Progenitor cell of endocrine pancreas (in vitro differentiated cells): ENCODE measurements at regions not wholly inside any gene's neighbourhood (a gene's known extent, or its start where the extent isn't known, plus 50 kb on each side); places are given as distances from the start of the nearest gene placed in this dataset.
A peak's percentile ranks its signal among the peaks of the same experiment; 100 is the strongest.

Experiments
- DNase-seq: peaks from one replicate; pipeline ENCODE4 v3.0.0; 2021; ENCODE audit warnings: low spot score; ENCODE audit not compliant: unreplicated experiment
- H3K27ac Mint-ChIP-seq: 2 replicates; pipeline ENCODE4 v1.8.0; 2021; ENCODE audit warnings: mild to moderate bottlenecking, moderate library complexity, mixed read lengths
- H3K27me3 Mint-ChIP-seq: 2 replicates; pipeline ENCODE4 v1.8.0; 2021; ENCODE audit warnings: mixed read lengths
- H3K36me3 Mint-ChIP-seq: 2 replicates; pipeline ENCODE4 v1.8.0; 2022; ENCODE audit warnings: mixed read lengths; ENCODE audit not compliant: insufficient read depth
- H3K4me1 Mint-ChIP-seq: 2 replicates; pipeline ENCODE4 v1.8.0; 2021; ENCODE audit warnings: low read depth, mixed read lengths
- H3K4me3 Mint-ChIP-seq: 2 replicates; pipeline ENCODE4 v1.8.0; 2021; ENCODE audit warnings: low read depth, mild to moderate bottlenecking, moderate library complexity, mixed read lengths
- H3K9me3 Mint-ChIP-seq: 2 replicates; pipeline ENCODE4 v1.8.0; 2021; ENCODE audit warnings: low read depth, mixed read lengths
- CTCF ChIP-seq: fragments of 200-600 bp; sonication (generic); IDR thresholded peaks from one replicate; pipeline ENCODE4 v1.5.0; 2021; ENCODE audit warnings: antibody characterized with exemption, mild to moderate bottlenecking; ENCODE audit not compliant: unreplicated experiment

DNA sequence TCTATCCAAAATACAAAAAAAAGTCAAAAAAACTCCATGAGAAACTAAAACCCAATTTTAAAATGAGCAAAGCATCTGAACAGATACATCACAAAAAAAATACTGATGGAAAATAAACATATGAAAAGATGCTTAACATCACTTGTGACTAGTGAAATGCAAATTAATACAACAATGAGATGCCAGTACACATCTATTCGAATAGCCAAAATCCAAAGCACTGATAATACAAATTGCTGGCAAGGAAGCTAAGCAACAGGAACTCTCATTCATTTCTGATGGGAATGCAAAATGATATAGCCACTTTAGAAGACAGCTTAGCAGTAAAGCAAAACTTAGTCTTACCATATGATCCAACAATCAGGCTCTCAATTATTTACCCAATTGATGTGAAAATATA, 190.2 kb upstream of the FN1 start:
- Mint-ChIP-seq H3K27me3 (no peaks in the 10 kb centered on the region), H3K27ac (no peak overlapping the region), H3K36me3 (peaks cover 9% of the 10 kb centered on the region), H3K4me3 (no peak overlapping the region), H3K4me1 (peaks cover 21% of the 10 kb centered on the region), H3K9me3 (peaks cover 16% of the 10 kb centered on the region)
- TF ChIP-seq CTCF: no peak
- DNase-seq: no peak

- no peak overlapping the region for H3K27ac Mint-ChIP-seq
- H3K9me3 Mint-ChIP-seq: peaks cover 7% of the 10 kb centered on the region
- no peak for DNase-seq
- peaks cover 3% of the 10 kb centered on the region for H3K36me3 Mint-ChIP-seq
- H3K4me3 Mint-ChIP-seq: no peak overlapping the region
- H3K4me1 Mint-ChIP-seq: peaks cover 28% of the 10 kb centered on the region
- TF ChIP-seq CTCF: no peak
- no peaks in the 10 kb centered on the region for H3K27me3 Mint-ChIP-seq
Measured at GRCh38 chr2:215625207-215625606, 189.3 kb upstream of the FN1 start.

- H3K27me3 Mint-ChIP-seq: no peaks in the 10 kb centered on the region
- H3K9me3 Mint-ChIP-seq: peaks cover 2% of the 10 kb centered on the region
- no peak for TF ChIP-seq CTCF
- H3K36me3 Mint-ChIP-seq: peaks cover 3% of the 10 kb centered on the region
- peak overlapping the region; percentile 91 for H3K27ac Mint-ChIP-seq
- H3K4me1 Mint-ChIP-seq: peaks cover 36% of the 10 kb centered on the region
- DNase-seq: no peak
- no peak overlapping the region for H3K4me3 Mint-ChIP-seq
Measured at GRCh38 chr2:215624423-215624829, 188.6 kb upstream of the FN1 start.

DNA sequence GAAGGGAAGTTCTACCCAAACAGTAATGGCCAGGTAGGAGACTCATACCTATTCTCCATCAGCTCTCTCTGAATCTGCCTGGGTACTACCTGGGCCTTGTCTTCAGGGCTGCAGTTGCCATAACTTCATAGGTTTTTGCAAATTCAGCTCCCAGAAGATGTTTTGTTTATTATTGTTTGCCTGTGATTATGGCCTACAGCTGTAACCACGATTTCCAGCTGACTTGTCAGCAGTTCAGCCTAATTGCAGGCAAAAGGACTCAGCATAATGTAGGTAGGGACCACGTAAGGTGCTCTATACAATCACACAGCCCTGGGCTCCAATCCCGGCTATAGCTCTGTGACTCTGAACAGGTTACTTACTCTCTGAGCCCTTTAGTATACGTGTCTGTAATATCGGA, 187.0 kb upstream of the FN1 start:
- H3K4me1 Mint-ChIP-seq: peaks cover 51% of the 10 kb centered on the region
- peaks cover 3% of the 10 kb centered on the region for H3K36me3 Mint-ChIP-seq
- no peak for TF ChIP-seq CTCF
- H3K9me3 Mint-ChIP-seq: peaks cover 2% of the 10 kb centered on the region
- no peaks in the 10 kb centered on the region for H3K27me3 Mint-ChIP-seq
- DNase-seq: no peak
- H3K27ac Mint-ChIP-seq: peak overlapping the region; percentile 62
- no peak overlapping the region for H3K4me3 Mint-ChIP-seq

DNA sequence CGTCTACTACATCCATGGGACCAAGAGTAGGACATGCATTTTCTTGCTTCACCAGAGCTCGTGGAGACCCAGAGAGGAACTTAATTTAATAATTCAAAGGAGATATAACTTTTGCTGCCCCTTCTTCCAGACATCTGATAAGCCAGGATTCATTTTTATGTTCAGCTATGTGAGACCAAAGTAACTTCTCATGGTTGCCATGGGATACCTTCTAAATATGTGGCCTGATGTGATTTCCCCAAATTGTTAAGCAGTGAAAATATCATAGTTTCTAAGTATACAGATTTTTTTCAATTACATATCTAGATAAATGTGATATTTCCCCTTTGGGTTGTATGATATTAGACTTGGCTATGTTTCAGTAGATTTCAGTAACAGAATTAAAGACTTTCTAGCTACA, 185.5 kb upstream of the FN1 start:
- no peak for DNase-seq
- H3K27ac Mint-ChIP-seq: peak overlapping the region; percentile 36

More for the DNA sequence above, 185.5 kb upstream of the FN1 start:
- Mint-ChIP-seq H3K4me3 (no peak overlapping the region), H3K4me1 (peaks cover 55% of the 10 kb centered on the region), H3K9me3 (peaks cover 2% of the 10 kb centered on the region), H3K36me3 (peaks cover 3% of the 10 kb centered on the region), H3K27me3 (no peaks in the 10 kb centered on the region)
- TF ChIP-seq CTCF: no peak
